Frontal cortex (tissue), 3 donors: ENCODE measurements at regions not wholly inside any gene's neighbourhood (a gene's known extent, or its start where the extent isn't known, plus 50 kb on each side); places are given as distances from the start of the nearest gene placed in this dataset.

Experiments used
- DNase-seq, 2 donors: peaks; one replicate each; pipeline ENCODE4 v3.0.0; 2012; ENCODE audit warnings: low spot score in 2 of 2
- FAIRE-seq: peaks from 2 replicates; lab custom pipeline; 2012; peaks lifted over from hg19 to GRCh38; lab: Jason Lieb, UNC
- donor health status: control.
- donor health status: control.
- donor health status: control.

DNA sequence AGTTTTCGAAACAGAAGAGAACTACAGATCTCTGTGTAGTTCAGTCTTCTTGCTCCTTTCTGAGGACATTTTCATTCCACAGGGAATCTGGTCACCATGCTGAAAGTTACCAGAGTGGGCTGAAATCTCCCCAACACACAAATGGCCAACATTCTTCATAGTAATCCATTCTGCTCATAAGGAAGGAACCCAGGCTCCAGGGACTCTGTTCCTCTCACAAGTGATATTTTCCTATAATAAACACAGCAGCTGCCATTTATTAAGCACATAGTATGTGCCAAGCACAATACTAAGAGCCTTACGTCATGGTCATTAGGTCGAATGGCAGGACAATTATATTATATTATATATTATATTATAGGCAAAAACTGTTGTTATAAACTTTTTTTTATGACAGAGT, 109.8 kb downstream of the RAB11FIP2 start:
- no peak for FAIRE-seq
- DNase-seq = no peak

- FAIRE-seq (no peak), DNase-seq (no peak)
These were observed 108.6 kb downstream of the RAB11FIP2 start for GRCh38 chr10:117938104-117938503.

DNA sequence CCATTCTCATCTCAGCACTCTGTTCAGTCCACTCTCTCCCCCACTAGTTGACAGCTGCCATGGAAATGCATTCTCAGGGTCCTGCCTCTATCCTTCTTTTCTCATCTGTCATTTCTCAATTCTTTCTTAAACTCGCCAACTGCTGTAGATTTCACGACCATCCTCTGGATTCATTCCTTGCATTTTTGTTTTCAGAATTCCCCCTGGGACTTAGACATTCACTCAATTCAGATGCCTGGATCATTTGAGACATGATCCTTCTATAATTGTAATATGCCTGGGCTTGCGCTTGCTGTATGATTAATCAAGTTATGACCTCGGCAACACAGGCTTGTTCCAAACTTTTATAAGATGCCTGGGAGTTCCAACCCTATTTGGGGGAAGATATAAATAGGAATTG, 104.5 kb downstream of the RAB11FIP2 start:
- DNase-seq (no peak), FAIRE-seq (no peak)

DNA sequence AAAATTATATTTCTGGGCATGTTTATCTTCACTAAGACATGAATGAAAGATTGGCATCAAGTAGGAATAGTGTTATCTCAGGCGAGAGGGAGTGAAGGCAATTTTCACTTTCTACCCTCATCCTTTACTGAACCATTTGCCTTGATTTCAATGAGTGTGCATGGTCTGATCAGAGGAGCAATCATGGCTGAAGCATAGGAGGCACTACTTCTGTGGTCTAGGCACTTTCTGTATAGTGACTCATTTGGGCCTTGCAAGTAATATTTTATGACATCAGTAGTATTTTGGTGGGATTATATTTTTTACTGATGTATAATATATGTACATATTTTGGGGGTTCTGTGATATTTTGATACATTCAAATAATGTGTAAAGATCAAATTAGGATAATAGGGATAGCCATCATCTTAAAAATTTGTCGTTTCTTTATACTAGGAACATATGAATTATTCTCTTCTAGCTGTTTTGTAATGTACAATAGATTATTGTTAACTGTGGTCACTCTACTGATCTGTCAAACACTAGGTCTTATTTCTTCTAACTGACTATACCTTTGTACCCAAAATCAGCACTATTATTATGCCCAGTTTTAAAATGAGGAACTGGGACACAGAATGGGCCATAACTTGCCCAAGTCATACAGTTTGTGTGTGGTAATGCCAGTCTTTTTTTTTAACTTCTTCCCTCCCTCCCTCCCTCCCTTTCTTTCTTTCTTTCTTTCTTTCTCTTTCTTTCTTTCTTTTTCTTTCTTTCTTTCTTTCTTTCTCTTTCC, 101.9 kb downstream of the RAB11FIP2 start:
- no peak for DNase-seq
- FAIRE-seq = no peak

- no peak for FAIRE-seq
- DNase-seq = no peak
These were observed 101.1 kb downstream of the RAB11FIP2 start for GRCh38 chr10:117945651-117946050.

GRCh38 chr10:117946525-117947070, 100.1 kb downstream of the RAB11FIP2 start:
- FAIRE-seq (no peak), DNase-seq (no peak)

DNA sequence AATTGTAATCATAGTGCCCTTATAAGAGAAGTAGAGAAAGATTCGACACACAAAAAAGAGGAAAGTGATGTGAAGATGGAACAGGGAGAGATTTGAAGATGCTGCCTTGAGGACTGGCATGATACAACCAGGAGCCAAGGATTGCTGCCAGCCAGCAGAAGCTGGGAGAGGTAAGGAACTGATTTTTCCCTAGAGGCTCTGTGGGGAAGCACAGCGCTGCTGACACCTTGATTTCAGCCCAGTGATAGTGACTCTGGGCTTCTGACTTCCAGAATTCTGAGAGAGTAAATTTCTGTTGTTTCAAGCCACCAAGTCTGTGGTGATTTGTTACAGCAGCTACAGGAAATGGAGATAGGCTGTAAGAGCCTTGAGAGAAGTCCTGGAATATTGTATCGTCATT, 98.2 kb downstream of the RAB11FIP2 start:
- FAIRE-seq = no peak
- DNase-seq = no peak

- FAIRE-seq (no peak), DNase-seq (no peak)
These were observed 96.3 kb downstream of the RAB11FIP2 start for GRCh38 chr10:117950408-117950807.
